ENCODE measurements at regions not wholly inside any gene's neighbourhood (a gene's known extent, or its start where the extent isn't known, plus 50 kb on each side); places are given as distances from the start of the nearest gene placed in this dataset.

- WGBS, result 93% methylated on average over 3 of the region's 3 CpGs
- Histone ChIP-seq H3K4me1 (ENCODE audit: insufficient read depth, low read length) (no peaks in the 10 kb centered on the region), H3K9me3 (ENCODE audit: insufficient read depth, low read depth, low read length) (no peaks in the 10 kb centered on the region), H3K27me3 (ENCODE audit: insufficient read depth, low read length) (no peaks in the 10 kb centered on the region), H3K27ac (ENCODE audit: low read depth, low read length) (no peak overlapping the region), H3K4me3 (ENCODE audit: low read length) (no peak overlapping the region), H3K9ac (ENCODE audit: low read depth, low read length) (no peak overlapping the region), H3K36me3 (ENCODE audit: insufficient read depth, low read length) (no peaks in the 10 kb centered on the region)
Observed at GRCh38 chr18:55102958-55103456, 143.7 kb upstream of the CCDC68 start.

- no peaks in the 10 kb centered on the region for H3K4me1 ChIP-seq (ENCODE audit: insufficient read depth, low read length)
- no peaks in the 10 kb centered on the region for H3K9me3 ChIP-seq (ENCODE audit: insufficient read depth, low read depth, low read length)
- no peak overlapping the region for H3K27ac ChIP-seq (ENCODE audit: low read depth, low read length)
- no peaks in the 10 kb centered on the region for H3K27me3 ChIP-seq (ENCODE audit: insufficient read depth, low read length)
- WGBS, result 74% methylated on average over 2 of the region's 3 CpGs
- no peaks in the 10 kb centered on the region for H3K36me3 ChIP-seq (ENCODE audit: insufficient read depth, low read length)
- no peak overlapping the region for H3K4me3 ChIP-seq (ENCODE audit: low read length)
- H3K9ac ChIP-seq (ENCODE audit: low read depth, low read length), result no peak overlapping the region
Observed at GRCh38 chr18:55102501-55102900, 143.2 kb upstream of the CCDC68 start.

GRCh38 chr18:55101458-55101824 is 142.2 kb upstream of the CCDC68 start:
- Histone ChIP-seq H3K36me3 (ENCODE audit: insufficient read depth, low read length) (no peaks in the 10 kb centered on the region), H3K27me3 (ENCODE audit: insufficient read depth, low read length) (no peaks in the 10 kb centered on the region), H3K4me1 (ENCODE audit: insufficient read depth, low read length) (no peaks in the 10 kb centered on the region), H3K9ac (ENCODE audit: low read depth, low read length) (no peak overlapping the region), H3K27ac (ENCODE audit: low read depth, low read length) (no peak overlapping the region), H3K9me3 (ENCODE audit: insufficient read depth, low read depth, low read length) (no peaks in the 10 kb centered on the region), H3K4me3 (ENCODE audit: low read length) (no peak overlapping the region)
- 91% methylated on average over 2 of the region's 2 CpGs for WGBS

- no peaks in the 10 kb centered on the region for H3K9me3 ChIP-seq (ENCODE audit: insufficient read depth, low read depth, low read length)
- H3K36me3 ChIP-seq (ENCODE audit: insufficient read depth, low read length), result no peaks in the 10 kb centered on the region
- no peaks in the 10 kb centered on the region for H3K27me3 ChIP-seq (ENCODE audit: insufficient read depth, low read length)
- H3K9ac ChIP-seq (ENCODE audit: low read depth, low read length), result no peak overlapping the region
- no peaks in the 10 kb centered on the region for H3K4me1 ChIP-seq (ENCODE audit: insufficient read depth, low read length)
- WGBS, result 89% methylated on average over 3 of the region's 3 CpGs
- no peak overlapping the region for H3K27ac ChIP-seq (ENCODE audit: low read depth, low read length)
- no peak overlapping the region for H3K4me3 ChIP-seq (ENCODE audit: low read length)
Observed at GRCh38 chr18:55100817-55101457, 141.7 kb upstream of the CCDC68 start.

- no peak overlapping the region for H3K27ac ChIP-seq (ENCODE audit: low read depth, low read length)
- H3K9ac ChIP-seq (ENCODE audit: low read depth, low read length), result no peak overlapping the region
- H3K4me3 ChIP-seq (ENCODE audit: low read length), result no peak overlapping the region
- WGBS, result 83% methylated on average over 9 of the region's 9 CpGs
- no peaks in the 10 kb centered on the region for H3K4me1 ChIP-seq (ENCODE audit: insufficient read depth, low read length)
- H3K36me3 ChIP-seq (ENCODE audit: insufficient read depth, low read length), result no peaks in the 10 kb centered on the region
- H3K9me3 ChIP-seq (ENCODE audit: insufficient read depth, low read depth, low read length), result no peaks in the 10 kb centered on the region
- no peaks in the 10 kb centered on the region for H3K27me3 ChIP-seq (ENCODE audit: insufficient read depth, low read length)
Observed at GRCh38 chr18:55097456-55098170, 138.4 kb upstream of the CCDC68 start.

GRCh38 chr18:55096263-55096951 is 137.1 kb upstream of the CCDC68 start:
- no peaks in the 10 kb centered on the region for H3K36me3 ChIP-seq (ENCODE audit: insufficient read depth, low read length)
- no peak overlapping the region for H3K27ac ChIP-seq (ENCODE audit: low read depth, low read length)
- H3K9ac ChIP-seq (ENCODE audit: low read depth, low read length), result no peak overlapping the region
- H3K4me1 ChIP-seq (ENCODE audit: insufficient read depth, low read length), result no peaks in the 10 kb centered on the region
- H3K9me3 ChIP-seq (ENCODE audit: insufficient read depth, low read depth, low read length), result no peaks in the 10 kb centered on the region
- no peak overlapping the region for H3K4me3 ChIP-seq (ENCODE audit: low read length)
- WGBS, result 75% methylated on average over 10 of the region's 10 CpGs
- H3K27me3 ChIP-seq (ENCODE audit: insufficient read depth, low read length), result no peaks in the 10 kb centered on the region

- WGBS, result 67% methylated on average over 3 of the region's 3 CpGs
Observed at GRCh38 chr18:55095584-55095983, 136.3 kb upstream of the CCDC68 start.

GRCh38 chr18:55093808-55094207 is 134.5 kb upstream of the CCDC68 start:
- no peaks in the 10 kb centered on the region for H3K4me1 ChIP-seq (ENCODE audit: insufficient read depth, low read length)
- H3K36me3 ChIP-seq (ENCODE audit: insufficient read depth, low read length), result no peaks in the 10 kb centered on the region
- H3K9ac ChIP-seq (ENCODE audit: low read depth, low read length), result no peak overlapping the region
- no peaks in the 10 kb centered on the region for H3K9me3 ChIP-seq (ENCODE audit: insufficient read depth, low read depth, low read length)
- no peak overlapping the region for H3K4me3 ChIP-seq (ENCODE audit: low read length)
- H3K27ac ChIP-seq (ENCODE audit: low read depth, low read length), result no peak overlapping the region
- no peaks in the 10 kb centered on the region for H3K27me3 ChIP-seq (ENCODE audit: insufficient read depth, low read length)

More at GRCh38 chr18:55095584-55095983, 136.3 kb upstream of the CCDC68 start:
- Histone ChIP-seq H3K9ac (ENCODE audit: low read depth, low read length) (no peak overlapping the region), H3K4me3 (ENCODE audit: low read length) (no peak overlapping the region), H3K36me3 (ENCODE audit: insufficient read depth, low read length) (no peaks in the 10 kb centered on the region), H3K27me3 (ENCODE audit: insufficient read depth, low read length) (no peaks in the 10 kb centered on the region), H3K4me1 (ENCODE audit: insufficient read depth, low read length) (no peaks in the 10 kb centered on the region), H3K27ac (ENCODE audit: low read depth, low read length) (no peak overlapping the region), H3K9me3 (ENCODE audit: insufficient read depth, low read depth, low read length) (no peaks in the 10 kb centered on the region)

- no peaks in the 10 kb centered on the region for H3K27me3 ChIP-seq (ENCODE audit: insufficient read depth, low read length)
- no peaks in the 10 kb centered on the region for H3K36me3 ChIP-seq (ENCODE audit: insufficient read depth, low read length)
- no peaks in the 10 kb centered on the region for H3K4me1 ChIP-seq (ENCODE audit: insufficient read depth, low read length)
- no peak overlapping the region for H3K9ac ChIP-seq (ENCODE audit: low read depth, low read length)
- no peak overlapping the region for H3K4me3 ChIP-seq (ENCODE audit: low read length)
- no peaks in the 10 kb centered on the region for H3K9me3 ChIP-seq (ENCODE audit: insufficient read depth, low read depth, low read length)
- no peak overlapping the region for H3K27ac ChIP-seq (ENCODE audit: low read depth, low read length)
Observed at GRCh38 chr18:55093295-55093694, 134.0 kb upstream of the CCDC68 start.

GRCh38 chr18:55092166-55092565 is 132.9 kb upstream of the CCDC68 start:
- Histone ChIP-seq H3K27me3 (ENCODE audit: insufficient read depth, low read length) (no peaks in the 10 kb centered on the region), H3K9ac (ENCODE audit: low read depth, low read length) (no peak overlapping the region), H3K4me3 (ENCODE audit: low read length) (no peak overlapping the region), H3K4me1 (ENCODE audit: insufficient read depth, low read length) (no peaks in the 10 kb centered on the region), H3K9me3 (ENCODE audit: insufficient read depth, low read depth, low read length) (no peaks in the 10 kb centered on the region), H3K36me3 (ENCODE audit: insufficient read depth, low read length) (no peaks in the 10 kb centered on the region), H3K27ac (ENCODE audit: low read depth, low read length) (no peak overlapping the region)
- WGBS, result 94% methylated on average over 4 of the region's 4 CpGs

GRCh38 chr18:55090564-55091188 is 131.4 kb upstream of the CCDC68 start:
- 65% methylated on average over 3 of the region's 3 CpGs for whole genome bisulfite sequencing
- H3K9me3 ChIP-seq (ENCODE audit: insufficient read depth, low read depth, low read length), result no peaks in the 10 kb centered on the region
- H3K4me1 ChIP-seq (ENCODE audit: insufficient read depth, low read length), result no peaks in the 10 kb centered on the region

More at GRCh38 chr18:55090564-55091188, 131.4 kb upstream of the CCDC68 start:
- Histone ChIP-seq H3K27ac (ENCODE audit: low read depth, low read length) (no peak overlapping the region), H3K27me3 (ENCODE audit: insufficient read depth, low read length) (no peaks in the 10 kb centered on the region), H3K4me3 (ENCODE audit: low read length) (no peak overlapping the region), H3K9ac (ENCODE audit: low read depth, low read length) (no peak overlapping the region), H3K36me3 (ENCODE audit: insufficient read depth, low read length) (no peaks in the 10 kb centered on the region)
